HL-60 (cell line): ENCODE measurements at regions not wholly inside any gene's neighbourhood (a gene's known extent, or its start where the extent isn't known, plus 50 kb on each side); places are given as distances from the start of the nearest gene placed in this dataset.

Source experiments
- GABPA ChIP-seq: IDR thresholded peaks from 2 replicates; pipeline ENCODE4 v1.6.1; 2012; ENCODE audit warnings: low read depth
- POLR2AphosphoS5 ChIP-seq: IDR thresholded peaks from 2 replicates; pipeline ENCODE4 v1.6.1; 2012; ENCODE audit warnings: low read depth
- REST ChIP-seq: IDR thresholded peaks from 2 replicates; pipeline ENCODE4 v1.6.1; 2012; ENCODE audit warnings: low read depth; ENCODE audit not compliant: insufficient replicate concordance
- SPI1 ChIP-seq: IDR thresholded peaks from 2 replicates; pipeline ENCODE4 v1.6.1; 2012; ENCODE audit warnings: low read depth, mild to moderate bottlenecking, borderline replicate concordance
- TF ChIP-seq, protein P1 (sequence below): IDR thresholded peaks from one replicate; pipeline ENCODE4 v1.5.1; 2011; ENCODE audit warnings: low read length, control low read depth, inconsistent platforms; ENCODE audit not compliant: insufficient read depth

DNA sequence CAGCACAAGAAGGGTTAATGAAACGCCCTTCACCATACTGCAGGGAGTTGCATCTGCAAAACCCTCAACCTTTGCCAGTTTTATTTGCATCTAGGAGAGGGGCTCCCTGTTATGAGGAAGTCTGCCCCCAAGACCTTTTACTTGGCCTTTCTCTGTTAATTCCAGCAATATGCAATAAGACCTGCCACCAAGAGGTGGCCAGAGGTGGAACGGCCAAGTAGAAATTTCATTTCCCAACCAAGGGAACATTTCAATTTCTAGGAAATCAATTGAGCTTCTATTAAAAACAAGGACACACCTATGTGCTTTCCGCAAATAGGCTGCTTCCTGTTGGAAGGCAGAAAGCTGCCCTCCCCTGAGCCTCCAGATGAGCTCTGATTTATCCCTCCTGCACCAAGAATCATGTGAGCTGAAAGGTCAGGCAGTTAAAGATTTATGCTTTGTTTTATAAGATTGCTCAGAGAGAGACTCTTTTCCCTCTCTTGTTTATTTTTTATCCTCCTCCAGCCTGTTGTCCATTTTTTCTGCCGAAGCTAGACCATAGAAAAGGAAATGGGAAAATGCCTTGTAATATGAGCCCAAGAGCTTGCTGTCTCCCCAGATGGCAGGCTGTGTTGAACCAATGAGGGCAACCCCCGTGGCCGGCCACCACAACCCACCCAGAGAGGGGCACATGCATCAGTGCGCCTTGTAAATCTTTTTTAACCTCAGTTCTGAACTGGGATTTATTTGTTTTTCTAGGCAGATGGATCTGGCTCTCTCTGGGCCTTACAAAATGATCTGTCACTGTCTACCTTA is 572.8 kb downstream of the TLE1 start:
- TF ChIP-seq, protein P1, sequence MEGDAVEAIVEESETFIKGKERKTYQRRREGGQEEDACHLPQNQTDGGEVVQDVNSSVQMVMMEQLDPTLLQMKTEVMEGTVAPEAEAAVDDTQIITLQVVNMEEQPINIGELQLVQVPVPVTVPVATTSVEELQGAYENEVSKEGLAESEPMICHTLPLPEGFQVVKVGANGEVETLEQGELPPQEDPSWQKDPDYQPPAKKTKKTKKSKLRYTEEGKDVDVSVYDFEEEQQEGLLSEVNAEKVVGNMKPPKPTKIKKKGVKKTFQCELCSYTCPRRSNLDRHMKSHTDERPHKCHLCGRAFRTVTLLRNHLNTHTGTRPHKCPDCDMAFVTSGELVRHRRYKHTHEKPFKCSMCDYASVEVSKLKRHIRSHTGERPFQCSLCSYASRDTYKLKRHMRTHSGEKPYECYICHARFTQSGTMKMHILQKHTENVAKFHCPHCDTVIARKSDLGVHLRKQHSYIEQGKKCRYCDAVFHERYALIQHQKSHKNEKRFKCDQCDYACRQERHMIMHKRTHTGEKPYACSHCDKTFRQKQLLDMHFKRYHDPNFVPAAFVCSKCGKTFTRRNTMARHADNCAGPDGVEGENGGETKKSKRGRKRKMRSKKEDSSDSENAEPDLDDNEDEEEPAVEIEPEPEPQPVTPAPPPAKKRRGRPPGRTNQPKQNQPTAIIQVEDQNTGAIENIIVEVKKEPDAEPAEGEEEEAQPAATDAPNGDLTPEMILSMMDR = no peak
- TF ChIP-seq SPI1 (no peak), POLR2AphosphoS5 (no peak), REST (no peak), GABPA (no peak)
